GM19468 (cell line): ENCODE measurements at regions not wholly inside any gene's neighbourhood (a gene's known extent, or its start where the extent isn't known, plus 50 kb on each side); places are given as distances from the start of the nearest gene placed in this dataset.
"Not testable (repeated sequence)": the region's sequence is repeated elsewhere in the genome, so short reads cannot be mapped to it uniquely, and the experiment has no call there.

Source experiments
- ATAC-seq: cut with Tn5 transposase; IDR thresholded peaks from one replicate; pipeline ENCODE4 v1.9.1; 2021; ENCODE audit warnings: mild to moderate bottlenecking, moderate library complexity, moderate number of reproducible peaks; ENCODE audit not compliant: unreplicated experiment; ENCODE audit errors: extremely low read depth

DNA sequence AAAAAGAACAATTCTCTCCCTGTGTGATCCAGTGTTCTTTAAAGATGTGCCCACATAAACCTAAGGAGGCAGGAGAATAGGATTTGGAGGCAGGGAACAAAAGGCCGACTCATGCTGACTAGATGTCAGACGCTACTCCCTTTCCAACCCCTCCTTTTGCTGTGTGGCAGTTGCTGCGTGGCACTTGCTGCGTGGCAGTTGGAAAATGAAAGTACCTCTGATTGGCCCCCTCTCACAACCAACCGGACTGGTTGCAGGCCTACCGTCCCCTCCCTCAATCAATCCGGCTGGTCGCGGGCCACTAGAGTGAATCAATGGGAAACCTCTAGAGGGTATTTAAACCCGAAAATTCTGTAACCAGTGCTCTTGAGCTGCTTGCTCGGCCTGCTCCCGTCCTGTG lies 551.0 kb downstream of the KIF4B start:
- ATAC-seq, result no peak

- no peak for ATAC-seq
Observed at GRCh38 chr5:155575861-155576260, 562.3 kb downstream of the KIF4B start.

GRCh38 chr5:155586808-155587207 lies 573.3 kb downstream of the KIF4B start:
- not testable (repeated sequence) for ATAC-seq

DNA sequence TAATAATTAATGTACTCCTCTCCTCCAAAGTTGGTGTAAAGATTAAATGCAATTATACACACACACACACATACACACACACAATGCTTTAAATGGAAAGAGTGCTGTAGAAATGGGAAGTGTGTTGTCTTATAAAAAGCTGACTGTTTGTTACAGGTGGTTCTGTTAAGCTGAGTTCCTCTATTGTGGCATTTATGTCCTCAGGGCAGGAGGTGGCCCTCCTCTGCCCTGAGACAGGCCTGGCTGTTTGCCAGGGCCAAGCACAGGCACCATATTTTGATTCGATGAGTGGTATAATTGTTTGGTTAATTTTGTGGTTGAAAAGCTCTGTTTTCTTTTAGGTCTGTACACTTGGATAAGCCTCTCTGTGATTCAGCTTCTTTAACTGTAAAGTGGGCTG lies 573.9 kb downstream of the KIF4B start:
- no peak for ATAC-seq

DNA sequence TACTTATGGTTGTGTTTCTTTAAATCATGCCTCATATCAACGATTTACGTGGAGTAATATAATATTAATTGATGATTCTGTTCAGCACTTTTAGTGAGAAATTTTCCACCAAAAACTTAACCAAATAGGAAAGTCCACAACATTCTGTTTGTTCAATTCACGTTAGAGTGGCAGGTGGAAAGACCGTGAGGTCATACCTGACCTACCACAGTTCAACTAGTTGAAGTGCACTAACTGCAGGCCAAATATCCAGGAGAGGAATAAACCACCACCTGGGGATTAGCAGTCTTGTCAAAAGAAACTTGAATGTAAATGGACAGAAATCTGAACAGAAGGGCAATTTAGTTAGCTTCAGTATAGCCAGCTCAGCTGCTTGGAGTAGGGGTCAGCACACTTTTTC lies 577.7 kb downstream of the KIF4B start:
- ATAC-seq, result no peak

- ATAC-seq, result no peak
Observed at GRCh38 chr5:155594270-155594669, 580.7 kb downstream of the KIF4B start.

DNA sequence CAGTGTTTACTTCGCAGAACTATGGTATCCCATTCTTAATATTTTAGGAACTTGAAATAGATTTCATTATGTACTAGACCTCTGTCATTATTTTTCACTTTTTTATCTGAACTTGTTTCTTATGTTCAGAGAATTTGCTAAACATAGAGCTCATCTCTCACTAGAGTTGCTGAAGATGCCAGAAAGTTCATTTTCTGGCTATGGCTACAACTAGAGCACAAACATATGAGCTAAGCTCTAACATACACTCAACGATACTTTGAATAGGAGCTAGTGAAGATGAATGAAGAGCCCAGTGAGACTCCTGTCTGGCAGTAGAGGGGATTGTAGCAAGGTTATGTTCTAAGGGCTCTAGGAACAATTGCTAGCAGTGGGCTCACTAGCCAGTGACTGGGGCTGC lies 582.2 kb downstream of the KIF4B start:
- ATAC-seq, result no peak

DNA sequence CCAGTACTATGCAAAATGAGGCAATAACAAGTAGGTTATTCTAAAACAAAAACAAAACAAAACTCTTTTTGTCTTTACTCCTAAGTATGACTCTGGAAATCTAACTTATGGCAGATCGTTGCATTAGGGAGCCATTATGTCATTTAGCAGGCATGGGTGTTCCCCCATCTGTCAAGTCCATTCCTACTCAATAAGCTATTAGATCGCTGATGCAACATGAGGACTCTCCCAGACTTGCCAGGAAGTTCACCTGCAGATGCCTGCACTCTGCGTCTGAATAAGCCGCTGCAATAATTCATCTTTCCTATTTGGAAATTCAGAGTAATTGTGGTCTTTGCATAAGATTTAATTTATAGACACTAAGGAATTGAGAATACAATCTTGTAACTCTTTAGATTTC lies 585.0 kb downstream of the KIF4B start:
- ATAC-seq, result no peak

DNA sequence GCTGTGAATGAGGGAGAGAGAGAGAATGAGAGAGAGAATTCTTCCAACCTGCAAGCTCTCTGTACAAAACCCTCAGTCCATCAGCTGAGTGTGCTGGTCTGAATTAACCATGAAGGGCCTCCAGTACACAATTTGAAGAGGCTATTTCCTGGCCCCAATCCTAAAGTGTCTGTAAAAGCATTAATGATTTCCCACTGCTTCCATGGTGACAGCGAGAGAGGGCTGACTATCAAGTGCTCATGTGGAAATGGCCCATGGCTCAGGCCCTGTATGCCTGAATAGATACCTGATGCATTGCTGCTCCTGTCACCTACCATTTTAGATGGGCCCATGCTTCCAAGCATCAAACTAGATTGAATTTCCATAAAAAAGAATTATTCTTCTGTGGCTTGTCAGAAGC lies 592.4 kb downstream of the KIF4B start:
- no peak for ATAC-seq

- peak; percentile 71 for ATAC-seq
Observed at GRCh38 chr5:155616779-155617392, 603.3 kb downstream of the KIF4B start.

DNA sequence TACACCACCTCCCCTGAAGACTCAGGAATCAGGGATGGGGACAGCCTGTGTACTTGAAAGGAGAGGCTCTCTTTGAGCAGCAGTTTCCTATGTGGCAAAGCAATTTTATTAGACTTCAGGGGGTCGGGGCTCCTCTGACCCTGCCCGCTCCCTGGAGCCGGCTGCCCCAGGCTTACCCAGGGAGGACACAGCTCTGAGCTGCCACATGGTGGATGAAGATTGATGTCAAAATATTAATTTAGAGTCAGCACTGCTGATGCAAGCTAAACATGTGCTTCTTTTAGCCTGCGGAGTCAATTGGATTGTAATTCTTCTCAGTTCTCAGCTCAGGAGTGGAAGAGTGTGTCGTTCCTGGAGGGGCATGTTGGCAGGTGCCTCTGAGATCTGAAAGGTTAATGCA lies 606.1 kb downstream of the KIF4B start:
- no peak for ATAC-seq

DNA sequence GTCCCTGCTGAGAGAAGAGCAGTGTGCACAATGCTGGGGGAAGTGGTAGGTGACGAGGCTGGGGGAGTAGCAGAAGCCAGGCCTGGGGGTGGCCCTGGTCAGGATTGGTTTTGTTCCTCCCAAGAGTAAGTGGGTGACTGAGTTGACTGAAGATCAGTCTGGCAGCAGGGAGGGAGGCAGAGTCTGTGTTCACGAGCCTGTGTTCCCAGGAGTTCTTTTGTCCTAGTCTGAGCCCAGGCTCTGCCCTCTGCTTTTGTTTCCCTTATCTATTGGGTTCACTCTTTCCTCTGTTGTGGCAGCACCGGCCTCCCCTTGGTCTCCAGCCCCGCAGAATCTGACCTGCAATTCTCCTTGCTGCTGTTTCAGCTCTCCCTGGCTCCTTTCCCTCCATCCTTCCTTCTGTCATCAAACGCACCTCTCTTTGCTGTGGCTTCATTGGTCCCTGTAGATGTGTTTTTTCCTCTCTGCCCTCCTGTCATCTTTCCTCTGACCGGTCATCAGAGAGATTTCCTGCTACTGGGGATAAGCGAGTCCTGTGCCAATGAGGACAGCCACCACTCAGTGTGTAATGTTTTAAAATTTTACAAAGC lies 607.4 kb downstream of the KIF4B start:
- no peak for ATAC-seq

DNA sequence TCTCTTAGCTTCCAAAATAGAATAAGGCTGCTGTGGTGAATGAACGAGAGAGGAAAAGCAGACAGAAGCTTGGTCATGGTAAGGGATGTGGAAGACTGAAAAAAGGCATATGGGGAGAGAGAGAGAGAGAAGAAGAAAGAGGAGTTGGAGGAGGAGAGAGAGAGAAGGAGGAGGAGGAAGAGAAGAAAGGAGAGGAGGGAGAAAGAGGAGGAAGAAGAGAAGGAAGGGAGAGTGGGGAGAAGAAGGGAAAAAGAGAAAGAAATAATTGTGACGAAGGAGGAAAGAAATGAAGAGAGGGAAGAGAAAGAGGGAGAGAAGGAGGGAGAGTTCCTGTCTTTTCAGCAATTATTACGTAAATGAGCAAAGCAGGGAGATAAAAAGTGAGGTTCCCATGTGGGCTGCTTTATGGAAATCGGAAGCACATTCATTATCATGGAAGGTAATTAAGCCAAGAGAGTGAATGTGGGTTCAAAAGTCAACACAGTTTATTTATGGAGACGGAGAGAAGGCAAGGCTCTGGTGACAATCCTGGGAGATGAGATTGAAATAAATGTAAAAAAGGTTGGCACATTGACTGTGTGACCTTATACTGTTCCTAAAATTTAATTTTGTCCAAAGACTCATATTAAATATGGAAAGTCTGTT lies 611.2 kb downstream of the KIF4B start:
- ATAC-seq, result no peak

GRCh38 chr5:155625315-155625714 lies 611.8 kb downstream of the KIF4B start:
- no peak for ATAC-seq

DNA sequence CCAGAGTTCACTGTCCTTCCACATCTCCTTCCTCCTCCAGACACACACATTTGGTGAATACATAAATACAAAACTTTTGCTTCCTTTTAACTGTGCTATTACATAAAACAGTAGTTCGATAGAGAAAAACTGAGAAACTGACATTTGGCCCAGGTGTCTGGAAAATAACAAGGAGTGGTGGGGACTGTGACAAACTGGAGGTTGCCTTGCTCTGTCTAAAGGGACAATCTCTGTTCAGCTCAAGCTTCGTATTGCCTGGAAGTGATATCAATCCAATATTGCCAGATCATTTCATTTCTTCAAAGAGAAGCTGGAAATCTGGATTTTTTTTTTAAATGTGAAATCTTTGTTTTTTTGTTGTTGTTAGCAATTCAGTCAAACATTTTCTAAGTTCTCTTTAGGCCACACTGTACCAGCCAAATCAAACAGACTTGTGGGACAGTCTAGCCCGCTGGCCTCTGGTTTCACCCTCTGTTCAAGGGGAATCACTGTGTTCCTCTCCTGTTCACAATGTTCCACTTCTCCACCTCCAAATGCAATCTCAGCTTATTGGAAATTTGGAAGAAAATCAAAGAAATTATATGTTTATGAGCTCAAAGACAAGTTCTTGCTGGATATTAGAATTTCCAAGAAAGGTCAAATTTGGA lies 612.5 kb downstream of the KIF4B start:
- ATAC-seq, result no peak

- no peak for ATAC-seq
Observed at GRCh38 chr5:155626592-155626991, 613.0 kb downstream of the KIF4B start.

DNA sequence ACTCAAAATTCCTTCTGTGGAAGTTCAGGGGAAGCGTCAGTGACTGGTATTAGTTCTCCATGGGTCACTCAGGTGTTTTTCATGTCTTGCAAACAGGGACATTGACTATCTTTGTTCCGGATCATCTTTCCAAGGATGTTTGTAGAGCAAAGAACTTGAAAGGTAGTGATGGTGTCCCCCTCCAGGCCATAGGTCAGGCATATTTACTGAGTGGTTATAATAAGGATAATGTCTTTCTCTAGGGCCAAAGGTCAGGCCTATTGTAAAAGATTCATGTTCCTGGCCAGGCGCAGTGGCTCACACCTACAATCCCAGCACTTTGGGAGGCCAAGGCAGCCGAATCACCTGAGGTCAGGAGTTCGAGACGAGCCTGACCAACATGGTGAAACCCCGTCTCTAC lies 614.8 kb downstream of the KIF4B start:
- no peak for ATAC-seq

- no peak for ATAC-seq
Observed at GRCh38 chr5:155629597-155629996, 616.0 kb downstream of the KIF4B start.

DNA sequence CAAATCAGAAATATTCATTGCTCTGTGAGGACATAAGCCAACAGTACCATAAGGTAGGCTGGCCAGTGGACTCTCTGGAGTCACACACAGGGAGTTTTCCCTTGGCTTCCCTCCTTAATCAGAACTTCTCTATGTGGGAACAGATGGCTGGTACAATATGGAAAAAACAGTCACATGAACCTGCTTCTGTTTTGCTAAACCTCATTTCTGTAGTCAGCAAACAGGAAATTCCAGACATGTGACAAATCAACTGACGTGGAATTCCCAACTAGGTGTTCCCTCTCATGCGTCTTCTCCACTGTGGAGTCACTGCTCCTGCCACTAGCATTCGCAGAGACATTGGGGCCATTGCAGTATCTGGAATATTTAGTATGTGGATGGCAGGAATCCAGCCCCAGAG lies 617.6 kb downstream of the KIF4B start:
- ATAC-seq, result no peak

GRCh38 chr5:155633338-155633957 lies 619.9 kb downstream of the KIF4B start:
- no peak for ATAC-seq

- ATAC-seq, result no peak
Observed at GRCh38 chr5:155649666-155650065, 636.1 kb downstream of the KIF4B start.
